HG03439 (cell line): ENCODE measurements at regions not wholly inside any gene's neighbourhood (a gene's known extent, or its start where the extent isn't known, plus 50 kb on each side); places are given as distances from the start of the nearest gene placed in this dataset.
"Not testable (repeated sequence)": the region's sequence is repeated elsewhere in the genome, so short reads cannot be mapped to it uniquely, and the experiment has no call there.

Source experiments
- ATAC-seq: cut with Tn5 transposase; IDR thresholded peaks from one replicate; pipeline ENCODE4 v1.9.1; 2021; ENCODE audit warnings: mild to moderate bottlenecking, moderate library complexity; ENCODE audit not compliant: unreplicated experiment

DNA sequence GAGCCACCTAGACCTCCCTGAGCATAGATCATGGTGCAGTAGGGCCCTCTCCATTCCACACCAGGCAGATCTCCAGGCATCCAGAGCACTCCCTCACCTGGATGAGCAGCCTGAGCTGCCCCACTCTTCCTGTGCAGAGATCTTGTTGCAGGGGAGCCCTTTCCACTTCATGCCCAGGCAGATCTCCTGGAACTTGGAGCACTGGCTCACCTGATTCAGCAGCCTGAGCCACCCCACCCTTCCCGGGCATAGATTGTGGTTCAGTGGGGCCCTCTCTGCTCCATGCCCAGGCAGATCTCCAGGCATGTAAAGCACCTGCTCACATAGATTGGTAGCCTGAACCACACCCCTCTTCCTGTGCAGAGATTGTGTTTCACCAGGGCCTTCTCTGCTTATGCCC is 78.0 kb downstream of the SEC16B start:
- no peak for ATAC-seq

DNA sequence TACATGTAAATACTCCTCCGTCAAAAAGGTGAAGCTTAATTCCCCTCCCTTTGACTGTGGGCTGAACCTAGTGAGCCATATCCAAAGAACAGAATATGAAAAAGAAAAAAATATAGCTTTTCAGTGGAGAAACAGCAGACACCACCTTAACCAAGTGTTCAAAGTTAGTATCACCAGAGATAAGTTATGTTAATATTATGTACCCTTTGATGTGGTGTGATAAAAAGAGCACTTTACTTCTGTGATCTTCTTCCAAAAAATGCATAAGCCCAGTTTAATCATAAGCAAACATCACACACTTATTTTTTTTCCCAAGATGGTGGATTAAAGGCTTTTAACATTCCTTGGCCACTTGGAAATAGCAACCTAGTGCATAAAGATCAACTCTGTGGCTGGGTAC is 79.4 kb downstream of the SEC16B start:
- ATAC-seq, result no peak

DNA sequence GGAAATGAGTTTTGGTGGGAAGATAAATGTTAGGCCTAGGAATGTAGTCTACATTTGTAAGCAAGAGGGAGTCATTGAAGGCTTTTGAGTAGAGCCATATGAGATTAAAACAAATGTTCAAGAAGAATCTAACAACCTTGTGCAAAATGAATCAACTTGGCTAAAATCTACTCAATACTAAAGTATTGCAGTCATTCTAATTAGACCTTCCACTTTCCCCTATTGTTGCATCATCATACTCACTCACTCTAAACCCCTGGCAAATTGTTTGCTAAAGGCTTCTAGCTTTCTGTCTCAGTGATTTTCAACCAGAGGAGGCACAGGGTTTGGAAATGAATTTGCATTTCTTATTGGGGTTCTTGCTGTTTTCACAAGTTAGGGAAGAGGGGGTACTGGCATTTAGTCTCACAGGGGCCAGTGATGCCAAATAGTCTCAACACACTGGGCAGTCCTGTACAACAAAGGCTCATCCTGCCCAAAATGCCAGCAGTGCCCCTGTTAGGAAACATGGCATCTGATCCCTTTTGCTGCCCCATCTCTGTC is 85.3 kb downstream of the SEC16B start:
- no peak for ATAC-seq

DNA sequence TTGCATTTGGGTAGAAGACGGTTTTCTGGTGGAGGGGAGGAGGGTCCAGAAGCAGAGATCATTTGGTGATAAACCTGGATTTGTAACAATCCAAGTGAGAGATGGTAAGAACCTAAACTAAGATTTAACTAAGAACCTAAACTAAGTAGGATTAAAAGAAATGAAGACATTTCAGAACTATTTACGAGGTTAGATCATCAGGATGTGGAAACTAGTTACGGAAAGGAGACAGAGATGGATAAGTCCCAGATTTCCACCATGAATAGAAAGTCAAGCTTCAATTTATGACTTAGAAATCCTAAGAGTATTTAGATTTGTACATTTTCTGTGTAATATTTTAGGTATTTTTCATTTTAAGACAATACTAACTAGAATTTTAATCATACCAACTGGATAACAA is 86.3 kb downstream of the SEC16B start:
- no peak for ATAC-seq

DNA sequence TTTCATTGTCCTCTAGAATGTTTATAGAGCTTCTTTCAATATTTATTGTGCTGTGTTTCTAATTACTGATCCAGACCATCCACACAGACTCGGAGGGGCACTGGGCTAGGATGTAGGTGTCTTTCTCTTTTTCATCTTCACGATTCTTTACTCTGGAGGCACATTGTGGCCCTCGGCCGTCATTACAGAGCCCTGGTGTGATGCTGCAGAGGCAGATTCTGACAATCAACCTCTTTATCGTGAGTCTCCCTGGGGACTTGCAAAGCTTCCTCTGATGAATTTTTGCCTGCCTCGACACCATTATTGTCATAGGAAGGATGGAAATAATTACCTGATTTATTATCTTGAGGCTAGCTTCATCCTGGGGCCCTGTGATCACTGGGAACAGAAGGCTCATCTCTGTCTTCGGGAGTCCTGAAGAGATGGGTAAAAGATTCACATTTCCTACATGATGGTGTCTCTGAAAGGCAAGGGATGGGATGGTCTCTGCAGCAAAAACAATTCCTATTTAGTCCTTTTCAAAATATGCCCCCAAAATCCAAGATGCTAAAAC is 89.4 kb downstream of the SEC16B start:
- no peak for ATAC-seq

DNA sequence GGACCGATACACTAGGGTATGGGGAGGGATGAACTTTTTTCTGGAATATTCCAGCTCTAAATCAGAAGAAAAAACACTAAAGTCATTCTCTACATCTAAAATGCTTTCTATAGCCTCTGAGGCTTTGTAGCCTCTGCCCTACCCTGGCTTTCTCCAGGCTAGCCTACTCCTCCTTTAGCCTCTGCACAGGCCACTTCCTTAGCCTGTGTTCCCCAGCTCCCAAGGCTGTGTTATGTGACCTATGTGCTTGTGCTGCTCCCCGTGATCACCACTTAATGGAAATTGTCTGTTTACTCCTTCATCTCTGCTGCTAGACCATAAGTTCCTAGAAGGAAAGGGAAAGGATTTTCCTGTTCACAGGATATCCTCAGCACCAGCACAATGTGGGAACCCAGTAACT is 92.8 kb downstream of the SEC16B start:
- ATAC-seq, result no peak

DNA sequence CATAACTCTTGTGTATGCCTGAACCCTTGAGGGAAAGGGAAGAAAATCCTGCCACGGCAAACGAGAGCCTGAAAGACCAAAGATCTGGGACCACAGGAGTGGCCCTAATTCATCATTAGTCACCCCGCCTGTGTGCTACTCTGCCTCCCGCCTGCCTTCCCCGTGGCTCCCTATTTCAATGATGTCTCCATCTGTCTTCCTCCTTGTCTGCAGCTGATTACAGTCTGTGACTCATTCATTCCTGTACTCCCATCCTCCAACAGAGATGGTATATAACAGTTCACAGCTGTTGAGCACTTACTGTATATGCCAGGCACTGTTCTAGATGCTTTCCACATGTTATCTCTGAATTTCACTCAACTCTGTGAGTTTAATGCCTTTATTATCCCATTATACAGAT is 96.6 kb downstream of the SEC16B start:
- ATAC-seq, result no peak

DNA sequence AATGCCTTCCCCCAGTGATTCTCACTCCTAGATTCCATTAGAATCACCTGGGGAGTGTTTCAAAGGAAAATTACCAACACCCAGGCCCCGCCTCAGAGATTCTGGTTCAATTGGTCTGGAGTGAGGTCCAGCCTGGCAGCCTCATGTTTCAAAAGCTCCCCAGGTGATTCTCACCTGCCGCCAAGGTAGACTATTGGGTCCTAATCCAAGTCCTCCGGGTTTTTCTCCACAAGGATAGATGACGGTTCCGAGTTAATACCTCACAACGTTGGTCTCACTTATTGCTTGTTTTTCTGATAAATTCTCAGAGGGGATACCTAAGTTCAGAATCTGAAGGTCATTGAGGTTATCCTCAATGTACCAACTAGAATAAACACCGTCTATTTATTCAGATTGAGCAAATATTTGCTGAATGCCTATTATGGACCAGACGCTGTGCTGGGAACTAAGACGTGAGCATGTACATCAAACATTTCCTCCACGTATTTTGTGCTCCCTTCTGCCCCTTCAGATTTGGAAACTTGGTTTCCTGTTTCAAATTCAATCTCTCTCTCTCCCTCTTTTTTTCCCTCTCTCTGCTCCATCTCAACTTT is 97.5 kb downstream of the SEC16B start:
- no peak for ATAC-seq

DNA sequence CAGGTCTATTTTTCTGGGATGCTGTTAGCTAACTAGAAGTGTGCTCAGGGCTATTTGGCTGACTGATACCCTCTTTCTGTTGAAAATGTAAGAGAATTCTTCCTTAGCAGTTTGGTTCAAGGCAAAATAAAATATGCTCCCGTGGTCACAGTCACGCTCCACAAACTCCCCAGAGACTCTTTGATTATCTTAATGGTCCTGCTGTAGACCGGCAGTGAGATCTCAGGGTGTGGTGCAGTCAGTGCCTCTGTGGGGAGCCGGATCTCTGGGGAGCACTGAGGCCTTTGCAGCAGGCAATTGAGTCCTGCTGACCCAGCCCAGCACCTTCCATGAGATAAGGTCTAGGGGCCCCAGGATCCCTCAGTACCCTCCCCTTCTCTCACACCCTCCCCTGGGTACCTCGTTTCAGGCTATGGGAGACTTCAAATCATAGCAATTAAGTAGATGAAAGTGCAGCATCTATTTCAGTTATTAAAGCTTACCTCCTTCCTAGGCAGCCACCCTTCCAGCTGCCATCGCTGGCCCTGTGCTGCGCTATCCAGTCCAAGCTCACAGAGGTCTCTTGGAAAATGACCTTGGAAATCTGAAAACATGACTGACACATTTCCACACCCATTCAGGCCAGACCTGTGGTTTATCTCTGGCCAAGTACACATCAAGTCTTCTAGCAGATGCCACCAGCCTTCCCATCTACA is 98.1 kb downstream of the SEC16B start:
- no peak for ATAC-seq

DNA sequence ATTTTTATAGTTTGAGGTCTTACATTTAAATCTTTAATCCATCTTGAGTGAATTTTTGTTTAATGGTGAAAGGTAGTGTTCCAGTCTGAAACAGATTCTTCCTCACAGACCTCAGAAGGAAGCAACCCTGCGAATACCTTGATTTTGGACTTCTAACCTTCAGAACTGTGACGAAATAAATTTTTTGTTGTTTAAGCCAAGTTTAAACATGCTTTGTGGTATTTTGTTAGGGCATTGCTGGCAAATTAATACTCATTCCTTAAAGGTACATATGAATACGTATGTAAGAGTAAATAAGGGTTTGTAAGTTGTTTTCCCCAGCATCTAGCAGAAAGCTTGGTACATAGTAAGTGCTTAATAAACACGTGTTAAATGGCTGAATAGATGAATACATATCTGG is 100.3 kb downstream of the SEC16B start:
- no peak for ATAC-seq

DNA sequence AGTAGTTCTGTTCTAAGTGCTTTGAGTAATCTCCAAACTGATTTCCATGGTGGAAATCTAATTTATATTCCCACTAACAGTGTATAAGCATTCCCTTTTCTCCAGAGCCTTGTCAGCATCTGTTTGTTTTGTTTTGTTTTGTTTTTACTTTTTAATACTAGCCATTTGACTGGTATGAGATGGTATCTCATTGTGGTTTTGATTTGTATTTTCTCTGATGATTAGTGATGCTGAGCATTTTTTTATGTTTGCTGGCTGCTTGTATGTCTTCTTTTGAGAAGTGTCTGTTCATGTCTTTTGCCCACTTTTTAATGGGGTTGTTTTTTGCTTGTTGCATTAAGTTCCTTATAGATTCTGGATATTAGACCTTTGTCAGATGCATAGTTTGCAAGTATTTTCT is 100.8 kb downstream of the SEC16B start:
- ATAC-seq, result not testable (repeated sequence)

DNA sequence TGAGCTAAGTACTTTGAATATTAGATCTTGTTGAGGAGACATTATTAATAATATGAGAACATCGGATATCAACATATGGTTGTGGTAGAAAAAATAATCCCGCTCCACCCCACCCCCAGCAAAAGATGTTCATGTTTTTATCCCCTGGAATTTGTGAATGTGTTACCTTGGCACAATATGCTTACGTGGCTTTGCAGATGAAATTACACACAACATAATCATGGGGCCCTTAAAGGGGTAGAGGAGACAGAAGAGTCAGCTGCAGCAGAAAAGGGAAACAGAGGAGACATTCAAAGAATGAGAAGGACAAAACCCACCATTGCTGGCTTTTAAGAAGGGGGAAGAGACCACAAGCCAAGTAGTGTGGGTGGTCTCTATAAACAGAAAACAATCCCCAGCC is 104.1 kb downstream of the SEC16B start:
- no peak for ATAC-seq

DNA sequence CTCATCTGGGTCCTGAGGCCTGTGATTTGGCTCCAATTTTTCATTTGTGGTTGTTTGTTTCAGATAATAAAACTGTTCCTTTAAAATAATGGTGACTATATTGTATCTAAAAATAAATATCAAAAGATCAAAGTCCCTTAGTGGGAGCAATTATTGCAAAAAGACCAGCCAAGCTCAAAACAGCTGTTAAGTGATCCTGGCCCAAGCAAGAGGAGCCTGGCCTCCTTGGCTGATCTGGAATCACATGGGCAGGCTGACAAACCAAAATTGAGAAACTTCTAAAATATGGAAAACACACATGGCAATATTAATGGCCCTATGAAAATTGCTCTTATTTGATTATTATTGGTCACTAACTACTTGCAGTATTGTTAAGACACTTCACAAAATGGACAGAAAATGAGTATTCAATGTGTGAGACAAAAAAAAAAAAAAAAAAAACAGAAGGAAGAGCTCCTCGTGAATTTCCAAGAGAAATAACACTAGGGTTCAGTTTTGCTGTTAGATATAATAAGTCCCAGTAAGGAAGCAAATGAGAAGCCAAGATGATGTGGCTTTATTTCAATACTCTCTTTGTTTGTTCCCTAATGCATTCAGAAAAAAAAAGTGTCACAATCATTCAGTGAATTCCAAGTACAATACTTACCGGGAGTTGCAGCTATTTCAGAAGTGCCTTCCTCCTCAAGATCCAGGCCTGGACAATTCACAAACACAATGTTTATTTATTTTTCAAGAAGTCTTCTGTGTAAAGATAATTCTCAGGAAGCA is 105.1 kb downstream of the SEC16B start:
- ATAC-seq, result no peak

DNA sequence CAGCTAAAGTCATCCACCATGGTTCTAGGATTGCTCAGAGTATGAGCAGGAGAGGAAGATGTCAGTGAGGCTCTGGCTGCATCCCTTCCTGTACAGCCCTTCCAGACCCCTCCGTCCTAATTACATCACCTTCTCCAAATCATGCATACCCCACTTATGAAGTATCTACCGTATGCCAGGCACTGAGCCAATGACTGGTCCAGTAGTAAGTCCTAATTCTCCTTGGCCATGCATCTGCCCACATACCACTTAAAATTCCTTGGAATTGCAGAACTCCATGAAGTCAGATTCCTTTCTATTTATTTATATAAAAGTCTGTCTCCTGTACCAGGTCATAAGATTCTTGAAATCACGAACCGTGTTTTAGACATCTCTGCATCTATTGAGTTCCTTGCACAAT is 106.1 kb downstream of the SEC16B start:
- ATAC-seq, result no peak

DNA sequence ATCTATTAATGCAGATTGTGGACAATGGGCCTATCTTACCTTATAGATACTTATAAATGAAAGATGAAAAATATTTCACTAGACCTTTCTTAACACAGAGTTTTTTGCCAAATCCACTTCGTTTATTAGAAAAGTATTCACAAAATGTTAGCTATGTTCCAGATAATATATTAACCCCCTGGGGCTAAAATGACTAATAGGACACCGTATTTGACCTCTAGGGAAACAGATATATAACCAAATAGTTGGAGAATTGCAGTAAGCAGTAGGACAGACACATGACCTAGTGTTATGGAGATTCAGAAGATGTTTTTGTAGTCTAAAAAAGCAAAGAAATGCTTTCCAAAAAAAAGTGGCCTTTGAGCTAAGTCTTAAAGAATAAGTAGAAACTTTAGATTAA is 106.9 kb downstream of the SEC16B start:
- no peak for ATAC-seq

DNA sequence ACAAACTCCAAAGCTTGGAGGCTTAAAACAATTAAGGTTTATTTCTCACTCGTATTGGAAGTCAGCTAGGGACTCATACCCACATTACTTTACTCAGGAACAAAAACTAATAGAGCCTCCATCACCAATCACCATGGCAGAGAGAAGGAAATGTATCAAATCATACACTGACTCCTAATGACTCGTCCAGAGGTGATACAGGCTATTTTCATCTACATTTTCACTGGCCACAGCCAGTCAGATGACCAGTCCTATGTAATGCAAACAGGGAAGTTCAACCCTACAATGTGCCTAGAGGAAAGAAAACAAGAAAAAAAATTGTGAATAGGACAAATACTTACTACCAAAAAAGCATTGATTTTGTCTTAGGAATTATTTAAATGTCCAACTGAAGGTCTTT is 110.3 kb downstream of the SEC16B start:
- ATAC-seq, result no peak

DNA sequence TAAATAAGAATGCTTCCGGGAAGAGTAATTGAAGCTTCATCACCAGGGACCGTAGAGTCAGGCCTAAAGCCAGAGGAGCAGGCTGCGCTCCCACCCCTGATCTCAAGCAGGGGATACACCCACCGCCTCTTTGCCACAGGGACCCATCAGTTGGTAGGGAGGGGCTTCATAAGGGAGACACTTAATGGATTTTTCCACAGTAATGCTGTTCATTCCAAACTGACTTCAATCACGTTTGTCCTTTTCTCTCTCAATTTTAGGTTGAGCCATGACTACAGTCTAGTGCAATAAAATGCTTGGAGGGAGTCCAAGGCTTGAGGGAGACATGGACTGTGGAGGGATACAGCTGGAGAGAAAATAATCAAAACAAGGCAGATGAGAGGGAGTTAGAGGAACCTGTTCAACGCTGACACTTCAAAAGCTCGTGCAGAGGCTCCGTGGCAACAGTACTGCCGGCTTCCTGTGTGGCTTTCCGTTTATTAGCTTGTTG is 111.5 kb downstream of the SEC16B start:
- ATAC-seq, result no peak

DNA sequence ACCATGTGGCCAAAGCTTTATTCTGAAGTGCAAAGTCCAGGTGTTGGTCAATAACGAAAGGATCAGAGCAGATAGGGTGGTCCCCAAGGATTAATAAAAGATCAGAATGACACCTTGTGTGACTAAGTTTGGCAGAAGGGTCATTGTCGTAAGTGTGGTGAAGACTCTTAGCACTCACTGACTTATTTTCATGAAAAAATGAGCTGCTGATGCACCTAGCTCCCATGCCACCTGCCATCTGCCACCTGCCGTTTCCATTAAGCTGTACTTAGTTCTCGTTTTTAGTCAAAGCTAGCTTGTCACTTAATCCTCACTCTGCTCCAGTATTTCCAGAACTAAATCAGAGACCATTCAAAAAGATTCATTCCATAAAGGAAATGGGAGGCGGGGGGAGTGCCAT is 112.6 kb downstream of the SEC16B start:
- ATAC-seq, result no peak

DNA sequence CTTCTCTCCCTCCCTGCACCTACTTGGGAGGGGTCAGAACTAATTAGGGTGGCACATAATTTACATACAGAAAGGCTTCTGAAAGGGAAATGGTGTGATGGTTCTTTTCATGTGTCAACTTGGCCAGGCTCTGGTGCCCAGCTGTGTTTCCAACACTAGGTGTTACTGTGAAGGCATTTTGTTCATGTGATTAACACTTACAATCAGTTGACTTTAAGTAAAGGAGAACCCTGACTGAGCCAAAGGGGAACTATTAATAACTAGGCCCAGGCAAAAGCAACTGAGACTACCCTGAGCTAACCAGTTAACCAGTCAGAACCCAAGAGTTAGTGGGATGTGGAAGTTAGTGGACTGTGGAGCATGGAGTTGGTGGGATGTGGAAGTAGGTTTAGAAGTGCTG is 114.9 kb downstream of the SEC16B start:
- no peak for ATAC-seq

DNA sequence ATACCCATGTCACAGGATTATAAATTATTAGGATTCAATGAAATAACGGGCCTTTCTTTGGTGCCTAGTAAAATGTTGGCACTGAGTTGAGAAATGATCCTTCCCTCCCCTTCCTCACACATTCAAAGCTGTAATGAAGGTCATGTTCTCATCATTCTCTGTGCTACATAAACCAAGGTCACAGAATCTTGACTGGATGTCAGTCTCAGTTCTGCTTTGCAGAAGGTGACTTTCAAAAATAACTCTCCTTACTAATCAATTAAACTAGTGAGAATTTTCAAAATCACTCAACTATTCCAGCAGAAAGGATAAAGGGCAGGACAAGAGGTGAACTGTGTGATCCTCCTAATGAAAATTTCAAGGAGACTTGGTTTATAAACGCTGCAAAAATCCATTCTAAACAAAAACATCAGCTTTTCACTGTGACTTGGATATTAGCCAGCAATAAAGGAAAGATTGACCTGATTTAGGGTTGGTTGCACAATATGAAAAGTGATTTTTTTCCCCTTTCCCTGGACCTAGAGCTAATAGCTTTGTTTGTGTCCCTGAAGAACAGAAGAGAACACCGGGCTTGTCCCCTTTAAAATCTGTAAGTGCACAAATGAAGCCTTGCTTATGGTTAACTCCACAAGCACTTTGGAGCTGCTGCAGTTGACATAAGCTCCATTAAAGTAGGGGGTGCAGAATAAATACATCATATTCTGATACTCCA is 120.1 kb downstream of the SEC16B start:
- no peak for ATAC-seq

DNA sequence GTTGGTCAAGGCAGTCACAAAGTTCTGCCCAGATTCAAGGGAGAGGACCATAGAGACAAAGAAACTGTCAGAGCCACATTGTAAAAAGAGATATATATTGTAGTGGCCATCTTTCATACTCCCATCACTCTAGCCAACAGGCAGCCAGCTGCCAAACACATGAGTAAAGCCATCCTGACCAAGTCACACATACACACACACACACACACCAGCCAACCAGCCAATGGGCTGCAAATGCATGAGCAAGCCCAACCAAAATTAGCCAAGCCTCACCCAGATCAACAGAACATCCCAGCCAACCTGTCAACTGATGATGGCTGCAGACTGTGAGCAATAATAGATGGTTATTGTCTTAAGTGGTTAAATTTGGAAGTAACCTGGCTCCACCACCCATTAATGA is 120.7 kb downstream of the SEC16B start:
- no peak for ATAC-seq
